Colon (tissue), 2 donors: ENCODE measurements at regions not wholly inside any gene's neighbourhood (a gene's known extent, or its start where the extent isn't known, plus 50 kb on each side); places are given as distances from the start of the nearest gene placed in this dataset.
"Not testable (repeated sequence)": the region's sequence is repeated elsewhere in the genome, so short reads cannot be mapped to it uniquely, and the experiment has no call there.

ENCODE experiments used
- FAIRE-seq: peaks from 2 replicates; lab custom pipeline; 2012; peaks lifted over from hg19 to GRCh38; lab: Jason Lieb, UNC
- donor health status: control.
- donor health status: control.

GRCh38 chr14:104230946-104231345, 92.6 kb downstream of the KIF26A start:
- FAIRE-seq = no peak

GRCh38 chr14:104232070-104232484, 93.7 kb downstream of the KIF26A start:
- FAIRE-seq = no peak

- not testable (repeated sequence) for FAIRE-seq
Observed at GRCh38 chr14:104234007-104234786, 95.8 kb downstream of the KIF26A start.

- FAIRE-seq = no peak
Observed at GRCh38 chr14:104235686-104236085, 97.3 kb downstream of the KIF26A start.

- FAIRE-seq = no peak
Observed at GRCh38 chr14:104237651-104238423, 99.5 kb downstream of the KIF26A start.

GRCh38 chr14:104238424-104239184, 100.2 kb downstream of the KIF26A start:
- no peak for FAIRE-seq

- no peak for FAIRE-seq
Observed at GRCh38 chr14:104239185-104239775, 100.9 kb downstream of the KIF26A start.

- no peak for FAIRE-seq
Observed at GRCh38 chr14:104239861-104240301, 101.5 kb downstream of the KIF26A start.

- no peak for FAIRE-seq
Observed at GRCh38 chr14:104240434-104241157, 102.2 kb downstream of the KIF26A start.

GRCh38 chr14:104243200-104243599, 104.8 kb downstream of the KIF26A start:
- FAIRE-seq = no peak

- no peak for FAIRE-seq
Observed at GRCh38 chr14:104244221-104245011, 106.0 kb downstream of the KIF26A start.

GRCh38 chr14:104245075-104245474, 106.7 kb downstream of the KIF26A start:
- no peak for FAIRE-seq

- no peak for FAIRE-seq
Observed at GRCh38 chr14:104245723-104246122, 107.3 kb downstream of the KIF26A start.

GRCh38 chr14:104246401-104247335, 108.3 kb downstream of the KIF26A start:
- FAIRE-seq = no peak

- no peak for FAIRE-seq
Observed at GRCh38 chr14:104247336-104248202, 109.2 kb downstream of the KIF26A start.

- no peak for FAIRE-seq
Observed at GRCh38 chr14:104248203-104249055, 110.0 kb downstream of the KIF26A start.

GRCh38 chr14:104249089-104249488, 110.7 kb downstream of the KIF26A start:
- no peak for FAIRE-seq

- no peak for FAIRE-seq
Observed at GRCh38 chr14:104249706-104250105, 111.3 kb downstream of the KIF26A start.
